IMR-90 (cell line): ENCODE measurements at regions not wholly inside any gene's neighbourhood (a gene's known extent, or its start where the extent isn't known, plus 50 kb on each side); places are given as distances from the start of the nearest gene placed in this dataset.

ENCODE experiments used
- ATAC-seq: fragments of 200-7000 bp; cut with Tn5 transposase; 2 replicates; pipeline ENCODE4 v1.9.1; 2020; ENCODE audit warnings: low read depth, mild to moderate bottlenecking, moderate library complexity
- BruUV-seq: library from RNA; stranded (reverse); fragments of 400-500 nt; replicated peaks from 2 replicates; lab custom pipeline; 2021; lab: Mats Ljungman, UMichigan
- CTCF ChIA-PET: fragments of 300-600 bp; formaldehyde crosslinking; extraction: SDS; loops from one replicate; lab custom pipeline; 2021; ENCODE audit warnings: antibody characterized with exemption; lab: Yijun Ruan, JAX
- POLR2A ChIA-PET: fragments of 300-600 bp; sonication (Branson Sonifier 250); formaldehyde crosslinking; loops from one replicate; lab custom pipeline; 2022; ENCODE audit warnings: antibody characterized with exemption; ENCODE audit not compliant: unreplicated experiment; lab: Charles Lee
- DNase-seq: peaks from one replicate; pipeline ENCODE4 v3.0.0; 2013
- H2AFZ ChIP-seq: replicated peaks from 2 replicates; pipeline ENCODE3; 2013; ENCODE audit warnings: low read length, mild to moderate bottlenecking; ENCODE audit not compliant: poor library complexity
- H2AK5ac ChIP-seq: 2 replicates; pipeline ENCODE4 v1.6.1; 2013; ENCODE audit warnings: low read depth, low read length, inconsistent platforms
- H2AK9ac ChIP-seq: replicated peaks from 2 replicates; pipeline ENCODE3; 2013; ENCODE audit warnings: mild to moderate bottlenecking, low read depth, low read length, moderate library complexity; ENCODE audit not compliant: poor library complexity
- H2BK120ac ChIP-seq: 2 replicates; pipeline ENCODE4 v1.6.1; 2013; ENCODE audit warnings: low read depth, low read length, inconsistent platforms
- H2BK15ac ChIP-seq: 3 replicates; pipeline ENCODE4 v1.6.1; 2013; ENCODE audit warnings: low read depth, low read length, inconsistent platforms
- H2BK20ac ChIP-seq: 2 replicates; pipeline ENCODE4 v1.6.1; 2013; ENCODE audit warnings: low read depth, mild to moderate bottlenecking, inconsistent platforms, low read length, moderate library complexity
- H2BK5ac ChIP-seq: 2 replicates; pipeline ENCODE4 v1.6.1; 2013; ENCODE audit warnings: mild to moderate bottlenecking, low read depth, low read length, inconsistent platforms; ENCODE audit not compliant: poor library complexity, severe bottlenecking
- H3K14ac ChIP-seq: replicated peaks from 2 replicates; pipeline ENCODE4 v1.6.1; 2013; ENCODE audit warnings: low read depth, low read length, inconsistent platforms
- H3K18ac ChIP-seq: 2 replicates; pipeline ENCODE4 v1.6.1; 2013; ENCODE audit warnings: low read depth, low read length, control low read depth
- H3K23ac ChIP-seq: 2 replicates; pipeline ENCODE4 v1.6.1; 2013; ENCODE audit warnings: low read depth, low read length, inconsistent platforms
- H3K27ac ChIP-seq: 2 replicates; pipeline ENCODE4 v1.5.1; 2013; ENCODE audit warnings: mild to moderate bottlenecking, control low read depth, low read length; ENCODE audit not compliant: insufficient read depth
- H3K27me3 ChIP-seq: 2 replicates; pipeline ENCODE4 v1.6.1; 2013; ENCODE audit warnings: low read length; ENCODE audit not compliant: control insufficient read depth, insufficient read depth
- H3K36me3 ChIP-seq: 2 replicates; pipeline ENCODE4 v1.6.1; 2013; ENCODE audit warnings: low read length, mixed read lengths; ENCODE audit not compliant: control insufficient read depth, insufficient read depth
- H3K4ac ChIP-seq: 2 replicates; pipeline ENCODE4 v1.6.1; 2013; ENCODE audit warnings: low read depth, low read length, inconsistent platforms
- H3K4me1 ChIP-seq: 2 replicates; pipeline ENCODE4 v1.6.1; 2013; ENCODE audit warnings: low read length, mixed read lengths; ENCODE audit not compliant: control insufficient read depth, insufficient read depth
- H3K4me2 ChIP-seq: 2 replicates; pipeline ENCODE4 v1.6.1; 2013; ENCODE audit warnings: low read depth, mild to moderate bottlenecking, control low read depth, low read length, moderate library complexity
- H3K4me3 ChIP-seq: 2 replicates; pipeline ENCODE4 v1.5.1; 2013; ENCODE audit warnings: low read depth, mild to moderate bottlenecking, control low read depth, low read length, moderate library complexity; ENCODE audit not compliant: insufficient read depth
- H3K56ac ChIP-seq: 2 replicates; pipeline ENCODE4 v1.6.1; 2013; ENCODE audit warnings: low read length, inconsistent platforms; ENCODE audit not compliant: insufficient read depth; ENCODE audit errors: extremely low read depth
- H3K79me1 ChIP-seq, 2 experiments: 2 replicates each; pipeline ENCODE4 v1.6.1; 2013; ENCODE audit warnings: low read length in 2 of 2, inconsistent platforms in 1 of 2, low read depth in 1 of 2
- H3K9ac ChIP-seq: 2 replicates; pipeline ENCODE4 v1.6.1; 2013; ENCODE audit warnings: low read depth, low read length, control low read depth
- H3K9me1 ChIP-seq: 2 replicates; pipeline ENCODE4 v1.6.1; 2013; ENCODE audit warnings: low read length, inconsistent platforms; ENCODE audit not compliant: insufficient read depth
- H3K9me3 ChIP-seq: 2 replicates; pipeline ENCODE4 v1.6.1; 2013; ENCODE audit warnings: low read length; ENCODE audit not compliant: control insufficient read depth, insufficient read depth
- H4K20me1 ChIP-seq: 2 replicates; pipeline ENCODE4 v1.6.1; 2013; ENCODE audit warnings: low read length, inconsistent platforms; ENCODE audit not compliant: insufficient read depth
- H4K5ac ChIP-seq: 2 replicates; pipeline ENCODE4 v1.6.1; 2013; ENCODE audit warnings: mild to moderate bottlenecking, low read depth, low read length, control low read depth
- H4K8ac ChIP-seq, 2 experiments: 2 replicates each; pipeline ENCODE4 v1.6.1; 2013; ENCODE audit warnings: low read depth in 2 of 2, low read length in 2 of 2, control low read depth in 1 of 2, inconsistent platforms in 1 of 2
- H4K91ac ChIP-seq: 2 replicates; pipeline ENCODE4 v1.6.1; 2013; ENCODE audit warnings: low read depth, low read length, inconsistent platforms; ENCODE audit not compliant: insufficient read depth
- BHLHE40 ChIP-seq: fragments of 150-350 bp; IDR thresholded peaks from 2 replicates; pipeline ENCODE4 v1.6.1; 2016; ENCODE audit warnings: mild to moderate bottlenecking, low read depth, low read length
- CEBPB ChIP-seq: IDR thresholded peaks from 2 replicates; pipeline ENCODE4 v1.6.1; 2012; ENCODE audit warnings: low read depth, low read length, improper control_type of control experiment
- CHD1 ChIP-seq: IDR thresholded peaks from 2 replicates; pipeline ENCODE4 v1.6.1; 2012; ENCODE audit warnings: low read depth, low read length, improper control_type of control experiment
- CTCF ChIP-seq: conservative IDR thresholded peaks from 2 replicates; pipeline ENCODE4 v1.5.1; 2012; ENCODE audit warnings: mild to moderate bottlenecking, low read depth, low read length, improper control_type of control experiment
- ELK1 ChIP-seq: fragments of 150-350 bp; IDR thresholded peaks from 2 replicates; pipeline ENCODE4 v1.6.1; 2016; ENCODE audit warnings: low read depth, mild to moderate bottlenecking, low read length, moderate library complexity, borderline replicate concordance
- FOS ChIP-seq: fragments of 150-350 bp; IDR thresholded peaks from 2 replicates; pipeline ENCODE4 v1.6.1; 2016; ENCODE audit warnings: low read depth, low read length
- MAFK ChIP-seq: IDR thresholded peaks from 2 replicates; pipeline ENCODE4 v1.6.1; 2012; ENCODE audit warnings: low read depth, low read length, improper control_type of control experiment
- MAZ ChIP-seq: IDR thresholded peaks from 2 replicates; pipeline ENCODE4 v1.6.1; 2012; ENCODE audit warnings: low read depth, mild to moderate bottlenecking, low read length, improper control_type of control experiment, moderate library complexity, borderline replicate concordance
- MXI1 ChIP-seq: IDR thresholded peaks from 2 replicates; pipeline ENCODE4 v1.6.1; 2012; ENCODE audit warnings: low read depth, mild to moderate bottlenecking, low read length, moderate library complexity, borderline replicate concordance
- NFE2L2 ChIP-seq: fragments of 150-350 bp; IDR thresholded peaks from 2 replicates; pipeline ENCODE4 v1.6.1; 2016; ENCODE audit warnings: low read depth, mild to moderate bottlenecking, low read length
- POLR2A ChIP-seq: IDR thresholded peaks from 2 replicates; pipeline ENCODE4 v1.6.1; 2012; ENCODE audit warnings: mild to moderate bottlenecking, low read depth, low read length
- RAD21 ChIP-seq: IDR thresholded peaks from 2 replicates; pipeline ENCODE4 v1.6.1; 2012; ENCODE audit warnings: low read length, improper control_type of control experiment
- RCOR1 ChIP-seq: IDR thresholded peaks from 2 replicates; pipeline ENCODE4 v1.6.1; 2012; ENCODE audit warnings: mild to moderate bottlenecking, low read length, improper control_type of control experiment; ENCODE audit not compliant: insufficient replicate concordance
- RFX5 ChIP-seq: IDR thresholded peaks from 2 replicates; pipeline ENCODE4 v1.8.0; 2012; ENCODE audit warnings: low read depth, mild to moderate bottlenecking, low read length, moderate library complexity
- SMC3 ChIP-seq: fragments of 150-350 bp; IDR thresholded peaks from 2 replicates; pipeline ENCODE4 v1.6.1; 2016; ENCODE audit warnings: low read depth, mild to moderate bottlenecking, antibody characterized with exemption, low read length, moderate library complexity
- USF2 ChIP-seq: fragments of 150-350 bp; IDR thresholded peaks from 2 replicates; pipeline ENCODE4 v1.6.1; 2017; ENCODE audit warnings: mild to moderate bottlenecking, antibody characterized with exemption, low read length, low read depth
- WGBS, 2 experiments: methylation state at CpG; one replicate each; pipeline versions ENCODE4 v1.1.5 to v1.1.7; 2013; ENCODE audit warnings: missing lambda C conversion rate in 2 of 2; ENCODE audit not compliant: insufficient read length in 1 of 2; ENCODE audit errors: extremely low coverage in 2 of 2; 5-methylcytosine and 5-hydroxymethylcytosine counted together
- dilution Hi-C: fragments of 300-500 bp; cut with HindIII; formaldehyde crosslinking; loops from one replicate; pipeline ENCODE4 v1.14.3; 2018; ENCODE audit warnings: low sequenced_read_pairs; ENCODE audit not compliant: unreplicated experiment
- in situ Hi-C: fragments of 300-500 bp; cut with MboI; formaldehyde crosslinking; loops from 3 replicates; pipeline ENCODE4 v1.14.3; 2019; ENCODE audit warnings: low sequenced_read_pairs, inconsistent platforms, mixed read lengths
- intact Hi-C: fragments of 100-400 bp; cut with micrococcal nuclease; formaldehyde crosslinking; loops from 2 replicates; pipeline ENCODE4 v1.10.0; 2022

GRCh38 chr6:44025226-44025625, 102.0 kb downstream of the MRPL14 start:
- ChIA-PET POLR2A (no interaction called here), CTCF (no interaction called here)
- Histone ChIP-seq H2BK15ac (no peak overlapping the region), H2BK20ac (no peak overlapping the region), H3K14ac (0 out of 2 replicates have a peak overlapping the region, but pooled peaks have one; percentile 6), H3K9me3 (no peaks in the 10 kb centered on the region), H3K79me1 (no peaks in the 10 kb centered on the region), H3K36me3 (no peaks in the 10 kb centered on the region), H3K4me2 (no peak overlapping the region), H3K27ac (no peak overlapping the region), H2BK5ac (no peak overlapping the region), H3K4ac (0 out of 2 replicates have a peak overlapping the region, but pooled peaks have one; percentile 31), H4K20me1 (no peaks in the 10 kb centered on the region), H2AK9ac (no peak overlapping the region), H3K27me3 (no peaks in the 10 kb centered on the region), H3K18ac (no peak overlapping the region), H3K4me1 (peaks cover 20% of the 10 kb centered on the region), H3K23ac (no peak overlapping the region), H3K9me1 (peaks cover 4% of the 10 kb centered on the region; the same call in 1 of the 2 replicates), H3K56ac (no peak overlapping the region), H3K4me3 (no peak overlapping the region), H2AK5ac (peak overlapping the region; percentile 62; the same call in 1 of the 2 replicates), H4K5ac (0 out of 2 replicates have a peak overlapping the region, but pooled peaks have one; percentile 6), H3K9ac (no peak overlapping the region), H2BK120ac (peak overlapping the region; percentile 20; the same call in 1 of the 2 replicates), H4K91ac (0 out of 2 replicates have a peak overlapping the region, but pooled peaks have one; percentile 4), H2AFZ (no peak overlapping the region), H4K8ac (no peak overlapping the region)
- no TSS peak for BruUV-seq
- intact Hi-C loops = no loop called here
- WGBS, 2 experiments = no CpG with 5 or more reads among the region's 4 CpGs
- dilution Hi-C loops = no loop called here
- in situ Hi-C loops = no loop called here
- DNase-seq = no peak
- TF ChIP-seq CEBPB (no peak), CHD1 (no peak), SMC3 (no peak), ELK1 (no peak), RFX5 (no peak), NFE2L2 (no peak), CTCF (no peak), MXI1 (no peak), BHLHE40 (no peak), RCOR1 (no peak), MAZ (no peak), POLR2A (no peak), MAFK (no peak), RAD21 (no peak), USF2 (no peak), FOS (no peak)
- ATAC-seq = no peak
